ENCODE measurements at regions not wholly inside any gene's neighbourhood (a gene's known extent, or its start where the extent isn't known, plus 50 kb on each side); places are given as distances from the start of the nearest gene placed in this dataset.

GRCh38 chr3:144458283-144458682 lies 486.7 kb downstream of the DIPK2A start:
- no peak overlapping the region for H3K4me2 ChIP-seq (ENCODE audit: insufficient read depth, insufficient read length, low read length)
- no peak for DNase-seq
- H2BK120ac ChIP-seq (ENCODE audit: low read depth, low read length, poor library complexity, severe bottlenecking), result no peak overlapping the region
- no peak overlapping the region for H3T11ph ChIP-seq (ENCODE audit: low read length)
- H3K23ac ChIP-seq (ENCODE audit: insufficient read length, low read depth, low read length), result no peak overlapping the region
- no peak overlapping the region for H2BK12ac ChIP-seq (ENCODE audit: insufficient read length, low read depth, low read length)
- no peaks in the 10 kb centered on the region for H3K4me1 Mint-ChIP-seq
- H3K9me3 Mint-ChIP-seq, result no peaks in the 10 kb centered on the region
- no peak overlapping the region for H2BK15ac ChIP-seq (ENCODE audit: low read depth, low read length)
- no peak overlapping the region for H3K4ac ChIP-seq (ENCODE audit: low read depth, low read length)
- no peaks in the 10 kb centered on the region for H4K20me1 ChIP-seq (ENCODE audit: control insufficient read depth, insufficient read depth, insufficient read length)
- no peak overlapping the region for H2BK20ac ChIP-seq (ENCODE audit: low read depth, low read length, poor library complexity, severe bottlenecking)
- H2AK5ac ChIP-seq (ENCODE audit: insufficient read length, low read length), result no peak overlapping the region
- H2BK5ac ChIP-seq (ENCODE audit: insufficient read length, low read length), result no peak overlapping the region
- no peak overlapping the region for H4K8ac ChIP-seq (replicated peaks; ENCODE audit: insufficient read length, low read depth, low read length)
- no peak overlapping the region for H3K56ac ChIP-seq (ENCODE audit: insufficient read length, low read depth, low read length)
- WGBS (ENCODE audit: extremely low coverage, insufficient read length, low lambda C conversion rate), result no CpG with 5 or more reads among the region's 2 CpGs
- no peaks in the 10 kb centered on the region for H3K79me1 ChIP-seq (ENCODE audit: insufficient read depth, low read depth, low read length, poor library complexity, severe bottlenecking)
- H3K27me3 Mint-ChIP-seq (ENCODE audit: low read depth), result no peaks in the 10 kb centered on the region
- H3K14ac ChIP-seq (ENCODE audit: insufficient read depth, low read length), result no peak overlapping the region
- H3K27me3 ChIP-seq (ENCODE audit: insufficient read depth, low read length), result no peaks in the 10 kb centered on the region
- H4K5ac ChIP-seq (ENCODE audit: insufficient read length, low read depth, low read length), result no peak overlapping the region
- no peak overlapping the region for H3K27ac Mint-ChIP-seq
- no peak overlapping the region for H3K9ac ChIP-seq (ENCODE audit: extremely low read depth, insufficient read length, low read length)
- H3K27ac ChIP-seq (ENCODE audit: insufficient read length, low read depth, low read length), result no peak overlapping the region
- H3K9me3 ChIP-seq (ENCODE audit: control insufficient read depth, low read depth, low read length), result no peaks in the 10 kb centered on the region
- no peaks in the 10 kb centered on the region for H3K23me2 ChIP-seq (ENCODE audit: insufficient read length, low read depth, low read length, poor library complexity, severe bottlenecking)
- no peak overlapping the region for H3K4me3 Mint-ChIP-seq
- H3K36me3 Mint-ChIP-seq (ENCODE audit: insufficient read depth in 1 of 3, low read depth in 3 of 3), result no peaks in the 10 kb centered on the region; a peak in 1 of 7 replicates
- no peak for TF ChIP-seq CTCF (conservative IDR thresholded peaks at IDR 0.05)
- no peak overlapping the region for H4K91ac ChIP-seq (ENCODE audit: insufficient read length, low read depth, low read length)
- no peak overlapping the region for H3K18ac ChIP-seq (ENCODE audit: insufficient read length, low read depth, low read length)
- H3K4me1 ChIP-seq (ENCODE audit: insufficient read depth, low read length), result no peaks in the 10 kb centered on the region; the same call in 1 of the 2 replicates
- H2AFZ ChIP-seq (ENCODE audit: low read length), result no peak overlapping the region
- no peaks in the 10 kb centered on the region for H3K79me2 ChIP-seq (ENCODE audit: insufficient read depth, low read length)

Measured in H9 (cell line).